HFFc6 (cell line): ENCODE measurements at regions not wholly inside any gene's neighbourhood (a gene's known extent, or its start where the extent isn't known, plus 50 kb on each side); places are given as distances from the start of the nearest gene placed in this dataset.

Experiments used
- DNase-seq: peaks from one replicate; pipeline ENCODE4 v3.0.0-alpha.2; 2018
- H3K27ac Mint-ChIP-seq: 2 replicates; pipeline ENCODE4 v1.8.0; 2020; ENCODE audit warnings: mild to moderate bottlenecking, mixed read lengths
- H3K27me3 Mint-ChIP-seq: 2 replicates; pipeline ENCODE4 v1.8.0; 2021; ENCODE audit warnings: mild to moderate bottlenecking, moderate library complexity, mixed read lengths; ENCODE audit not compliant: insufficient read depth
- H3K36me3 Mint-ChIP-seq: 2 replicates; pipeline ENCODE4 v1.8.0; 2021; ENCODE audit warnings: low read depth, mixed read lengths
- H3K4me1 Mint-ChIP-seq: 2 replicates; pipeline ENCODE4 v1.8.0; 2020; ENCODE audit warnings: low read depth, mixed read lengths
- H3K4me3 Mint-ChIP-seq: 2 replicates; pipeline ENCODE4 v1.8.0; 2020; ENCODE audit warnings: mild to moderate bottlenecking, moderate library complexity, mixed read lengths
- H3K9me3 Mint-ChIP-seq: 2 replicates; pipeline ENCODE4 v1.8.0; 2020; ENCODE audit warnings: mild to moderate bottlenecking, mixed read lengths
- TF ChIP-seq, protein P1 (sequence below): fragments of 200-600 bp; sonication (generic); IDR thresholded peaks from 2 replicates; pipeline ENCODE4 v1.5.0; 2021; ENCODE audit warnings: antibody characterized with exemption, mild to moderate bottlenecking

DNA sequence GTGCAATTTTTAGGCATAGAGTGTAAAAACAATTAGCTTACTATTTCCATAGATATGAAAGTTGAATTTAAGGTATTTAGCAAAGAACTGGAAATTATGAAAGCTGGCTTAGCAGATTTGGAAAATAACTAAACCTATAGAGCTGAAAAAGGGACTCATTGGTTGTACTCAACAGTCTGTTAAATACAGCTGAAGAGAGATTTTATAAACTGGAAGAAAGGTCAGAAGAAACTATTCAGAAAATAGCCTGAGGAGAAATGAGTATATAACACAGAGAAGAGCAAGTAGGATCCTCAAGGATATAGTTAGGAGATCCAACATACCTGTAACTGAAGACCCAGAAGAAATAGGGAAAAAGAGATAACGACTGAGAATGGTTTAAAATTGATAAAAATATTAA, 97.6 kb upstream of the SLIT3 start:
- peaks cover 1% of the 10 kb centered on the region; the same call in 1 of the 2 replicates for H3K27me3 Mint-ChIP-seq
- no peak overlapping the region for H3K4me3 Mint-ChIP-seq
- H3K36me3 Mint-ChIP-seq: no peaks in the 10 kb centered on the region
- H3K27ac Mint-ChIP-seq: no peak overlapping the region
- no peaks in the 10 kb centered on the region for H3K4me1 Mint-ChIP-seq
- peaks cover 4% of the 10 kb centered on the region; the same call in 1 of the 2 replicates for H3K9me3 Mint-ChIP-seq
- DNase-seq: no peak
- TF ChIP-seq, protein P1, sequence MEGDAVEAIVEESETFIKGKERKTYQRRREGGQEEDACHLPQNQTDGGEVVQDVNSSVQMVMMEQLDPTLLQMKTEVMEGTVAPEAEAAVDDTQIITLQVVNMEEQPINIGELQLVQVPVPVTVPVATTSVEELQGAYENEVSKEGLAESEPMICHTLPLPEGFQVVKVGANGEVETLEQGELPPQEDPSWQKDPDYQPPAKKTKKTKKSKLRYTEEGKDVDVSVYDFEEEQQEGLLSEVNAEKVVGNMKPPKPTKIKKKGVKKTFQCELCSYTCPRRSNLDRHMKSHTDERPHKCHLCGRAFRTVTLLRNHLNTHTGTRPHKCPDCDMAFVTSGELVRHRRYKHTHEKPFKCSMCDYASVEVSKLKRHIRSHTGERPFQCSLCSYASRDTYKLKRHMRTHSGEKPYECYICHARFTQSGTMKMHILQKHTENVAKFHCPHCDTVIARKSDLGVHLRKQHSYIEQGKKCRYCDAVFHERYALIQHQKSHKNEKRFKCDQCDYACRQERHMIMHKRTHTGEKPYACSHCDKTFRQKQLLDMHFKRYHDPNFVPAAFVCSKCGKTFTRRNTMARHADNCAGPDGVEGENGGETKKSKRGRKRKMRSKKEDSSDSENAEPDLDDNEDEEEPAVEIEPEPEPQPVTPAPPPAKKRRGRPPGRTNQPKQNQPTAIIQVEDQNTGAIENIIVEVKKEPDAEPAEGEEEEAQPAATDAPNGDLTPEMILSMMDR: no peak

DNA sequence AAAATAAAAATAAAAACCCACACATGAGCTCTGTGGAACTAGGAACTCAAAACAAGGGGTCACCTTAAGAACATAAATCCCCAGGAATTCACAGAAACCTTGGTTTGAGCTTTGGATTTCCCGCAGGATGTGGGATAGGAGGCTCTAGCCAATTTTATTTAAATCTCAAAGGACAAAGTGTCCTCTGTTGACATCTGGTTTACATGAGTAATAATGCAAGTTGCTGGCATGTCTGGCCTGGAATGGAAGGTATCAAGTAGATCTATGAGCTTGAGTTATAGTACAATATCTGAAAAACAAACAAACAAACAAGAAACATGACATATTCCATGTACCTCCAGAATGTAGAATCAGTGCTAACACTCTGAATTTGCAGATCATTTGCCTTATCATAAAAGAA, 94.2 kb upstream of the SLIT3 start:
- TF ChIP-seq, protein P1: no peak
- Mint-ChIP-seq H3K27ac (no peak overlapping the region), H3K4me3 (no peak overlapping the region), H3K4me1 (no peaks in the 10 kb centered on the region), H3K9me3 (peaks cover 4% of the 10 kb centered on the region; the same call in 1 of the 2 replicates), H3K36me3 (no peaks in the 10 kb centered on the region), H3K27me3 (peaks cover 1% of the 10 kb centered on the region)
- no peak for DNase-seq

DNA sequence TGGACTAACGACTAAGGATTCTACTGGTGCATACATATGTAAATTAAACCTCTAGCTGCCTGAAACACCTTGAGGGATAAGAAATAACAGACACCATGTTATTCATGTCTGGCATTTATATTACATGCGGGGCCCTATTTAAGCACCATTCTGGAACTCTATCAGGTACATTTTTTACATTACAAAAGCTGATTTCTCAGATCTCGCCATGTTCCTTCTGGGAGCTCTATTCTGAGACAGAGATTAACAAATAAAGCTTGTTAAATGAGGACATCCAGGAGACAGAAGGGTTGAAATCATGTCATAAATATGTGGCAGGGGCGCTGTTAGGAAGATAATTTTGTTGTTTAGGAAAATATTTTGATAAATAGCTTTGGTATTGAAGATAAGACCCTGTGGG, 93.4 kb upstream of the SLIT3 start:
- Mint-ChIP-seq H3K27me3 (peaks cover 1% of the 10 kb centered on the region), H3K9me3 (peaks cover 4% of the 10 kb centered on the region; the same call in 1 of the 2 replicates), H3K36me3 (no peaks in the 10 kb centered on the region), H3K27ac (no peak overlapping the region), H3K4me3 (no peak overlapping the region), H3K4me1 (no peaks in the 10 kb centered on the region)
- no peak for DNase-seq
- TF ChIP-seq, protein P1: no peak

DNA sequence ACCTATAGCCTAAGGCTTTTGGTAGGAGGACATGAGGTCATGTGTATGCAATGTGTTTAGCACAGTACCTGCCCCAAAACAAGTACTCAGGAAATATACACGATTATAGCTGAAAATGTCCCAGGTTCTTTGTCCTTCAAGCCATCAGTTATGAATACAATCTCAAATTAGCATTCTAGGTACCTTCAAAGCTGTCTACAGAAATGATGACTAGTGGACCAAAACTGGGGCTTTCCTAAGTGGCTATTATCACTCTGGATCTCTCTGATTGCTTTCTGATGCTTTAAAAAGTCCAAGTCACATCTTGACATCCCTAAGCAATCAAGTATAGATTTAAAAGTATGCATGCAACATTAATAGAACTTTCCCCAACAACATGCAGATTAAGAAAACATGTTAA, 93.0 kb upstream of the SLIT3 start:
- H3K27me3 Mint-ChIP-seq: peaks cover 1% of the 10 kb centered on the region
- H3K4me3 Mint-ChIP-seq: no peak overlapping the region
- no peak for DNase-seq
- no peaks in the 10 kb centered on the region for H3K4me1 Mint-ChIP-seq
- peaks cover 4% of the 10 kb centered on the region; the same call in 1 of the 2 replicates for H3K9me3 Mint-ChIP-seq
- no peaks in the 10 kb centered on the region for H3K36me3 Mint-ChIP-seq
- TF ChIP-seq, protein P1: no peak
- H3K27ac Mint-ChIP-seq: no peak overlapping the region

DNA sequence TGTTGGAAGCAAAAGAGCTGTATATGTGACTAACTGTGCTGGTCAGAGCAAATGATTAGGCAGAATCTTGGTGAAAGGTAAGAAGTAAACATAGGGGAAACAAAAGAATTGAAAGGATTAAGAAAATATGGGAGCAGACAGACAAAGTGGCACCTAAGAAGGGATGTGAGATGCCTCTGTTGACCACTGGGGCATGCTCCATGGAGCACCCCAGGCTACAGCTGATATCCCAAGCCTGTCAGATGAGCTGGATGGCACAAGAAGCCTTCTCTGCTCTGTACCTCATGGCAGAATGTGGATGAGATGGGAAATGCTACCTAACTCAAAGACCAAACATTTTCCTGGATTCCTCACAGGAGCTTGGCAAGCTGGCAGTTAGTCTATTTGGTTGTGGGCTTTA, 89.3 kb upstream of the SLIT3 start:
- H3K27ac Mint-ChIP-seq: no peak overlapping the region
- no peaks in the 10 kb centered on the region; the same call in none of the 2 replicates for H3K27me3 Mint-ChIP-seq
- H3K4me1 Mint-ChIP-seq: no peaks in the 10 kb centered on the region
- no peak for DNase-seq
- no peak overlapping the region for H3K4me3 Mint-ChIP-seq
- H3K36me3 Mint-ChIP-seq: no peaks in the 10 kb centered on the region
- TF ChIP-seq, protein P1: no peak
- H3K9me3 Mint-ChIP-seq: no peaks in the 10 kb centered on the region

DNA sequence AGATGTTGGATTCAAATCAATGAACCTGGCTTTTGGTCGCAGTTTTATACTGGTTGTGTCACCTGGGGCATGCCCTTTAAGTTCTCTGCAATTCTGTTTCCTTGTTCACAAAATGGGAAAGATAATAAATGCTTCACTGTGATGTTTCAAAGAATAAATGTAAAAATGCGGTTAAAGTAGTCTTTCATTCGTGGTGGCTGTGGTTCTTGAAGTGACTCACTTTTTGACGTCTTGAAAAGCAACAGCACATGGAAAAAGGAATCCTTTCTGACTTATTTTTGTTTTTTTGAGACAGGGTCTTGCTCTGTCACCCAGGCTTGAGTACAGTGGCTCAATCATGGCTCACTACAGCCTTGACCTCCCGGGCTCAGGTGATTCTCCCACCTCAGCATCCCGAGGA, 88.4 kb upstream of the SLIT3 start:
- Mint-ChIP-seq H3K4me1 (no peaks in the 10 kb centered on the region), H3K9me3 (no peaks in the 10 kb centered on the region), H3K4me3 (no peak overlapping the region), H3K36me3 (no peaks in the 10 kb centered on the region), H3K27me3 (no peaks in the 10 kb centered on the region; the same call in none of the 2 replicates), H3K27ac (no peak overlapping the region)
- TF ChIP-seq, protein P1: no peak
- no peak for DNase-seq
